H1 (cell line): ENCODE measurements at regions not wholly inside any gene's neighbourhood (a gene's known extent, or its start where the extent isn't known, plus 50 kb on each side); places are given as distances from the start of the nearest gene placed in this dataset.

Source experiments
- CTCF ChIA-PET: fragments of 300-600 bp; sonication (Branson Sonifier 250); formaldehyde crosslinking; loops from one replicate; lab custom pipeline; 2021; ENCODE audit not compliant: partially characterized antibody; lab: Charles Lee
- POLR2A ChIA-PET: fragments of 300-600 bp; sonication (Branson Sonifier 250); formaldehyde crosslinking; loops from one replicate; lab custom pipeline; 2021; ENCODE audit warnings: inconsistent platforms; ENCODE audit not compliant: partially characterized antibody; lab: Charles Lee
- DNase-seq, 2 experiments: peaks; one replicate each; pipeline versions ENCODE4 v3.0.0 to v3.0.0-alpha.2; 2010 to 2022; ENCODE audit warnings: low spot score in 2 of 2, low read depth in 1 of 2, mixed read lengths in 1 of 2
- FAIRE-seq: peaks from 2 replicates; lab custom pipeline; 2011; peaks lifted over from hg19 to GRCh38; lab: Jason Lieb, UNC
- H2AFZ ChIP-seq: 2 replicates; pipeline ENCODE4 v1.8.1; 2012; ENCODE audit warnings: low read length, inconsistent platforms
- H2AK5ac ChIP-seq: 2 replicates; pipeline ENCODE4 v1.6.1; 2013; ENCODE audit warnings: low read depth, low read length
- H2BK120ac ChIP-seq: replicated peaks from 2 replicates; pipeline ENCODE3; 2013; ENCODE audit warnings: low read depth, low read length, inconsistent platforms
- H2BK12ac ChIP-seq: 2 replicates; pipeline ENCODE4 v1.6.1; 2013; ENCODE audit warnings: low read depth, low read length
- H2BK15ac ChIP-seq: 2 replicates; pipeline ENCODE4 v1.6.1; 2013; ENCODE audit warnings: low read length
- H2BK20ac ChIP-seq: 2 replicates; pipeline ENCODE4 v1.6.1; 2013; ENCODE audit warnings: low read length
- H2BK5ac ChIP-seq: 2 replicates; pipeline ENCODE4 v1.6.1; 2013; ENCODE audit warnings: low read depth, low read length
- H3K14ac ChIP-seq: 2 replicates; pipeline ENCODE4 v1.6.1; 2013; ENCODE audit warnings: inconsistent platforms; ENCODE audit not compliant: insufficient read length
- H3K18ac ChIP-seq: 2 replicates; pipeline ENCODE4 v1.6.1; 2013; ENCODE audit warnings: low read length; ENCODE audit errors: extremely low read depth
- H3K23ac ChIP-seq: 2 replicates; pipeline ENCODE4 v1.6.1; 2013; ENCODE audit warnings: inconsistent platforms; ENCODE audit not compliant: insufficient read length
- H3K23me2 ChIP-seq: 2 replicates; pipeline ENCODE4 v1.6.1; 2013; ENCODE audit warnings: low read depth, low read length
- H3K27ac ChIP-seq: 2 replicates; pipeline ENCODE4 v1.6.1; 2011; ENCODE audit warnings: low read depth, low read length, inconsistent platforms
- H3K27me3 ChIP-seq, 4 experiments: replicated peaks in 1 of 4; 1 replicate in 1 of 4; 2 replicates in 3 of 4; pipeline versions ENCODE4 v1.6.1 to v1.8.1; 2011 to 2013; ENCODE audit warnings: low read length in 3 of 4, mild to moderate bottlenecking in 3 of 4, inconsistent platforms in 2 of 4, mixed read lengths in 2 of 4, moderate library complexity in 1 of 4; ENCODE audit not compliant: control insufficient read depth in 3 of 4, insufficient read depth in 3 of 4; ENCODE audit errors: extremely low read depth in 1 of 4
- H3K36me3 ChIP-seq, 4 experiments: 2 replicates each; pipeline versions ENCODE4 v1.6.1 to v1.8.1; 2011 to 2013; ENCODE audit warnings: mild to moderate bottlenecking in 4 of 4, low read length in 3 of 4, moderate library complexity in 2 of 4, control low read depth in 1 of 4, inconsistent platforms in 1 of 4; ENCODE audit not compliant: insufficient read depth in 4 of 4, control insufficient read depth in 2 of 4
- H3K4ac ChIP-seq: replicated peaks from 2 replicates; pipeline ENCODE3; 2013; ENCODE audit warnings: low read length, low read depth, mixed read lengths, inconsistent platforms; ENCODE audit not compliant: insufficient read length
- H3K4me1 ChIP-seq, 4 experiments: replicated peaks in 1 of 4; 1 replicate in 1 of 4; 2 replicates in 3 of 4; pipeline versions ENCODE4 v1.6.1 to v1.8.1; 2011 to 2013; ENCODE audit warnings: low read length in 3 of 4, inconsistent platforms in 2 of 4, mixed read lengths in 1 of 4; ENCODE audit not compliant: insufficient read depth in 4 of 4, control insufficient read depth in 3 of 4
- H3K4me2 ChIP-seq, 2 experiments: 2 replicates each; pipeline versions ENCODE4 v1.6.1 to v1.8.1; 2011 to 2013; ENCODE audit warnings: low read depth in 2 of 2, low read length in 2 of 2, control low read depth in 1 of 2, inconsistent platforms in 1 of 2, mild to moderate bottlenecking in 1 of 2; ENCODE audit not compliant: insufficient read depth in 1 of 2
- H3K4me3 ChIP-seq, 4 experiments: fragments of 200-600, 300-600 bp in 1 of 4; sonication (generic), shearing (Covaris generic), sonication (Bioruptor Twin) in 1 of 4; 2 replicates each; pipeline versions ENCODE4 v1.5.1 to v1.8.1; 2011 to 2016; ENCODE audit warnings: low read length in 4 of 4, low read depth in 3 of 4, control low read depth in 2 of 4, inconsistent platforms in 2 of 4, mild to moderate bottlenecking in 2 of 4, mixed read lengths in 1 of 4, moderate library complexity in 1 of 4; ENCODE audit not compliant: insufficient read depth in 2 of 4; ENCODE audit errors: extremely low read depth in 1 of 4
- H3K56ac ChIP-seq: replicated peaks from 2 replicates; pipeline ENCODE3; 2013; ENCODE audit warnings: low read depth, mild to moderate bottlenecking, mixed read lengths, low read length, inconsistent platforms; ENCODE audit not compliant: insufficient read length
- H3K79me1 ChIP-seq: 2 replicates; pipeline ENCODE4 v1.6.1; 2013; ENCODE audit warnings: low read depth, low read length, control low read depth
- H3K79me2 ChIP-seq, 2 experiments: 2 replicates each; pipeline versions ENCODE4 v1.6.1 to v1.8.1; 2012 to 2013; ENCODE audit warnings: low read length in 2 of 2, mild to moderate bottlenecking in 2 of 2, inconsistent platforms in 1 of 2; ENCODE audit not compliant: insufficient read depth in 2 of 2, control insufficient read depth in 1 of 2
- H3K9ac ChIP-seq, 4 experiments: replicated peaks in 1 of 4; 1 replicate in 1 of 4; 2 replicates in 3 of 4; pipeline versions ENCODE4 v1.6.1 to v1.8.1; 2011 to 2013; ENCODE audit warnings: low read depth in 3 of 4, low read length in 3 of 4, control low read depth in 2 of 4, mild to moderate bottlenecking in 2 of 4, moderate library complexity in 2 of 4, inconsistent platforms in 1 of 4; ENCODE audit errors: extremely low read depth in 1 of 4
- H3K9me3 ChIP-seq, 2 experiments: 2 replicates each; pipeline versions ENCODE4 v1.6.1 to v1.8.1; 2012 to 2013; ENCODE audit warnings: mild to moderate bottlenecking in 2 of 2, moderate library complexity in 2 of 2, control low read depth in 1 of 2, inconsistent platforms in 1 of 2, low read depth in 1 of 2, low read length in 1 of 2, mixed read lengths in 1 of 2; ENCODE audit not compliant: insufficient read depth in 2 of 2
- H4K20me1 ChIP-seq, 2 experiments: replicated peaks in 1 of 2; 2 replicates each; pipeline versions ENCODE3 to v1.8.1; 2011 to 2013; ENCODE audit warnings: inconsistent platforms in 2 of 2, low read length in 2 of 2, mild to moderate bottlenecking in 1 of 2; ENCODE audit not compliant: insufficient read depth in 2 of 2, control insufficient read depth in 1 of 2
- H4K5ac ChIP-seq: 2 replicates; pipeline ENCODE4 v1.6.1; 2013; ENCODE audit warnings: low read length, low read depth, mixed read lengths, inconsistent platforms; ENCODE audit not compliant: insufficient read length
- H4K8ac ChIP-seq: 2 replicates; pipeline ENCODE4 v1.8.0; 2013; ENCODE audit warnings: mild to moderate bottlenecking, moderate library complexity, low read length, inconsistent platforms; ENCODE audit not compliant: insufficient read depth; ENCODE audit errors: extremely low read depth
- H4K91ac ChIP-seq: replicated peaks from 2 replicates; pipeline ENCODE3; 2013; ENCODE audit warnings: low read length, mixed read lengths, inconsistent platforms; ENCODE audit not compliant: insufficient read length
- EP300 ChIP-seq, 2 experiments: IDR thresholded peaks; 1 replicate in 1 of 2; 2 replicates in 1 of 2; pipeline ENCODE4 v1.6.1; 2011 to 2012; ENCODE audit warnings: low read depth in 2 of 2, low read length in 2 of 2, mild to moderate bottlenecking in 2 of 2, borderline replicate concordance in 1 of 2, inconsistent platforms in 1 of 2, moderate library complexity in 1 of 2
- WGBS, 2 experiments: shearing (Covaris generic) in 1 of 2; methylation state at CpG; one replicate each; pipeline versions ENCODE4 v1.1.6 to v1.1.7; 2013 to 2015; ENCODE audit warnings: low lambda C conversion rate in 2 of 2, mixed read lengths in 2 of 2, inconsistent platforms in 1 of 2, low coverage in 1 of 2, missing lambda C conversion rate in 1 of 2; ENCODE audit not compliant: insufficient replicate concordance in 2 of 2, insufficient coverage in 1 of 2, insufficient read length in 1 of 2; ENCODE audit errors: extremely low coverage in 1 of 2, missing lambda C conversion rate in 1 of 2; 5-methylcytosine and 5-hydroxymethylcytosine counted together

DNA sequence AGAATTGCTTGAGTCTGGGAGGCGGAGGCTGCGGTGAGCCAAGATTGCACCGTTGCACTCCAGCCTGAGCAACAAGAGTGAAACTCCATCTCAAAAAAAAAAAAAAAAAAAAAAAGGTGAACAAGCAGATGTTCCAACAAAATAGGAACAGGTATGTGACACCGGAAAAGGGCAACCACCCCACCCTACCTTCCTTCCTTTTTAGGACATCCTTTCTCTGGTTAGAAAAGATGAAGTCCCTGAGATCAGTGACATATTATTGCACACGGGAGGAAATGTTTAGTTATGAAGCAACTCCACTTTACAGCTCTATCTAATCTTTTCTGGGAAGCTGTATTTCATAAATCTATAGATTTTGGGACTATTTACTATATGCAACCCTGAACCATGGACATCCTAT, 114.2 kb upstream of the MON1B start:
- H3K4ac ChIP-seq: no peak overlapping the region
- H2BK20ac ChIP-seq: no peak overlapping the region
- H3K36me3 ChIP-seq: no peaks in the 10 kb centered on the region
- H3K14ac ChIP-seq: no peak overlapping the region
- no peaks in the 10 kb centered on the region for H4K20me1 ChIP-seq
- H2BK15ac ChIP-seq: no peak overlapping the region
- no peak overlapping the region for H2AFZ ChIP-seq
- H4K8ac ChIP-seq: no peak overlapping the region
- H3K9ac ChIP-seq: no peak overlapping the region
- no peaks in the 10 kb centered on the region for H3K79me2 ChIP-seq
- H3K23ac ChIP-seq: no peak overlapping the region
- no peak overlapping the region for H2BK5ac ChIP-seq
- H3K4me1 ChIP-seq: no peaks in the 10 kb centered on the region
- no peak overlapping the region for H2BK120ac ChIP-seq
- H3K4me3 ChIP-seq: no peak overlapping the region
- DNase-seq: no peak
- 95% methylated on average over 3 of the region's 5 CpGs; no CpG with 5 or more reads in 1 of the 2 experiments for WGBS, 2 experiments
- CTCF ChIA-PET: interaction anchor here (0.7 to 1.1 kb wide), 3 partner anchors 11 to 94 kb away, joined by 3 to 6 read pairs (median 3); no protein-coding TSS in a partner anchor
- no peak for FAIRE-seq
- no peaks in the 10 kb centered on the region for H3K27me3 ChIP-seq
- POLR2A ChIA-PET: no interaction called here
- H3K18ac ChIP-seq: no peak overlapping the region
- H2BK12ac ChIP-seq: no peak overlapping the region
- no peak overlapping the region for H3K4me2 ChIP-seq
- no peaks in the 10 kb centered on the region for H3K9me3 ChIP-seq
- no peak overlapping the region for H2AK5ac ChIP-seq
- no peaks in the 10 kb centered on the region for H3K23me2 ChIP-seq
- H4K5ac ChIP-seq: no peak overlapping the region
- H3K27ac ChIP-seq: no peak overlapping the region
- H3K79me1 ChIP-seq: no peaks in the 10 kb centered on the region
- no peak overlapping the region for H3K56ac ChIP-seq
- H4K91ac ChIP-seq: no peak overlapping the region
- no peak for TF ChIP-seq EP300 (IDR thresholded peaks at IDR 0.05; ENCODE audit: borderline replicate concordance in 1 of 2, low read depth in 2 of 2, low read length in 2 of 2)
